Activated T-helper 1 cell treated with anti-CD3 and anti-CD28 coated beads, Interleukin-2, amount 50 U/mL, for 16 hours (primary cell): ENCODE measurements at regions not wholly inside any gene's neighbourhood (a gene's known extent, or its start where the extent isn't known, plus 50 kb on each side); places are given as distances from the start of the nearest gene placed in this dataset.
A peak's percentile ranks its signal among the peaks of the same experiment; 100 is the strongest.

Experiments
- DNase-seq, 2 donors: peaks; one replicate each; pipeline ENCODE4 v3.0.0-alpha.2; 2020; ENCODE audit warnings: low read depth in 1 of 2, low spot score in 1 of 2

DNA sequence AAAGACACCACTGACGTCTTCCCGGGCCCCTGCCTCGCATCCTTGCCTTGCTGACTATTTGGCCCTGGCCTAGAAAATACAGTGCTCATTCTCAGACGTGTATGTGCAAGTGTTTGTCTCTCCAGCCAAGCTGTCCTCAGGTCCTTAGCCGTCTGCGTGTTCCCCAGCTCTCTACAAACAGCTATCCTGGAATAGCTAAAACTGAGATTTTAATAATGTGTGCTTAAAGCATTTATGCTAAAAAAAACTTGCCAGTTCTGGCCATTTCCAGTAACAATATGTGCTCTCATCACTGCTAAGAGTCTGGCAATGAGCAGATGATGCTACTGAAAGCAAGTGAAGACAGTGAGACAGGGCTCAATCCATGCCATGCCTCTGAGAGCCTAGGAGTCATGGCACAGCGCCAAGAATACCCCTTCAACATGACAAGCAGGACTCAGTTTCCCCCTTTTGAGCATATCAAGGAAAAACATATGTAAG lies 55.7 kb downstream of the IRF2BP2 start:
- no peak for DNase-seq

DNA sequence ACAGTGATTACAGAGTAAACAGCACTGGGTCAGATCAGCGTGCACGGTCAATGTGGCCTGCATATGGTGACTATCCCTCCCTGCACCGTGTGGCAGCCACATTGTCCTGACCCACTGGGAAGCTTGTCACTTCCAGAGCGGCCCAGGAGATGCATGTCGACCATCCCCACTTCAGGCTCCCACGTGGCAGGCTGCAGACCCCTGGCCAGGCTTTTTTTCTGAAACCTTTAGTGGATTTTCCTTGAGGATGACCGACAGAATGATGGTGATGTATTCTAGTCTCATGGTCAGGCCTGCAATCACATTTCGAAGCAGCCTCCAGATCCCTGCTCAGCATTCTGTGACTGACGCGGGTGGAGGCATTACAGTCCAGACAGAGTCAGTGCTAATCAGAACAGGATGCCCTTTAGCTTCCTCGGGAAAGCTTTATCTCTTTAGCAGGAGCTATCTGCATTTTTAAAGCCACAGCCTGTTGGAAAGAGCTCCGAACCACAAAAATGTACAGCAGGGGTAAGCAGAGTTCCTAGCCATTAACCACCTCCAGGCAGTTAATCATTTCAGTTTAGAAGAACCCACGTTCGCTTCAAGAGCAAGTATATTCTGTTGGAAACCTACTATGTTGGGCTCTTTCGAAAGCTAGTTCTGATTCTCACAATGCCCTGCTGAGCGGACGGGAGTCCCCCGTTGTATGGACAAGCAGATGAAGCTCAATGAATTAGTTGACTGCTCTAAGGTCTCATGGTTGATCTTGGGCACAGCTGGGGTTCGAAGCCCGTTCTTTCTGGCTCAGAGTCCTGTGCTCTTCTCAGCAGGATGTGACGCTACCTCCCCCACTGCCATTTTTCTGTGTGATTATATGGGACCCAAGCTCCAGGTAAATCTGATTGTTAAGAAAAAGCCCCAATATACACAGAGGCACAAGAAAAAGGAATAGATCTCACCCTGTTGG lies 56.5 kb downstream of the IRF2BP2 start:
- DNase-seq, result no peak

DNA sequence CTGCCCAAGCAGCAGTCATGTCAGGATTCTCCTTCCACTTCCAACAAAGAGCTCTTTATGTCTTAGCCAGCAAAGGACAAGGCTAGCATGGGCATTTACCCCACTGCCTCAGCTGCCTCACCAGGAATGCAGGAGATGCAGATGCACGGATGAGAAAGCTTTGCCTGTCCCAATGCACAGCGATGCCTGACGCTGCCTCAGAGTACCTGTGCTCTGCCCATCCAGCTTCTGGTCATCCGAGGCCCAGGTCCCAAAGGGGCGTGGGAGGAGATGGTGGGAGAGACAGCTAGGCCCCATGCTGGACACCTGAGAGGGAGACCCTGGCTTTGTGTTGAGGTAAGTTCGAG lies 59.0 kb downstream of the IRF2BP2 start:
- DNase-seq, result no peak

DNA sequence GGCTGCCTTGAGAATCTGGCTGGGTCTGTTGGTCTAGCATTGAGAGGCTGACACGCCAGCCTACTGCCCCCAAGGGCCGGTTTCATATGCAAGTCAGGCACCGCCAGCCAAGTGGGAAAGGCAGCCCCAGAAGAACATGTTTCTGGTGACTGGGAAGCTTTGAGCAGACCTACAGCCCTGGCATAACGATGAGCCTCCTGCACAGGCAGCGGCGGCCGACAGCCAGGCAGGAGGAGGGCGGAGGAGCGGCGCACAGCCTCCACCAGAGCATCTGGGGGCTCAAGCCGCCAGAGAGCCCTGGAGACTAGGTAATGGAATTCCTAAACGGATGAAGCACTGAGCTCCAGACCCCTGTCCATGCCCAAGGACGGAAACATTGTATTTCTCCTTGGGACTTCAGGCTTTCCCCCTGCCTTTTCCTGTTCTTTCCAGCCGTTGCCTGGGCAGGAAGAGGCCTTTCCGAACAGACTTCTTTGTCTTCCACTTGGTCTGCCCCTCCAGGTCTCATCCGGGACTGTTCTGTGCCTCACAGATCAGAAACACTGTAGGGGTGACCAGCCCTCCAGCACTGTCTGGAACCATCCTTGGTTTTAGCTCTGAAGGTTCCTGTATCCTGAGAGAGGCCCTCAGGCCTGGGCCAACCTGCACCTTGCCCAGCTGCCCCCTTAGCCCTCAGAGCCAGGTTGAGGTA lies 59.5 kb downstream of the IRF2BP2 start:
- DNase-seq, result no peak

DNA sequence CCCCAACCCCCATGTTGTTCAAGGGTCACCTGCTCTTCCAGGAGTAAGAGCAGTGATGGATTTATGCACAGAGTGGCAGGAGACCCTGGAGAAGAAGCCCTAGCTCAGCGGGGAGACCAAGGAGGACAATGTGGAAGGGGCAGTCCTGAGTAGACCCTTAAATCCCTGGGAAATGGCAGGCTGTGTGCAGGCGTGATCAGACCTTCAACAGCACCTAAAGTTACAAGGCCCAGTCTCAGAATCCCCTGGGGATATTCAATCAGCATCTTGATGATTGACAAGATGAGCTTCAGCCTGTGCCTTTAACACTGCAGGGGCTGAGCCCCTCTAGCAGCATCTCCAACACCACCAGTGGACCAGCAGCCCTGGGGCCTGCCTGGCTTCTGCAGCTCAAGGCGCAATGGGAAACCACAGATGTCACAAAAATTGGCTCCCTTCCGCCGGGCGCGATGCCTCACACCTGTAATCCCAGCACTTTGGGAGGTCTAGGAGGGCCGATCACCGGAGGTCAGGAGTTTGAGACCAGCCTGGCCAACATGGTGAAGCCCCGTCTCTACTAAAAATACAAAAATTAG lies 60.4 kb downstream of the IRF2BP2 start:
- DNase-seq, result no peak

DNA sequence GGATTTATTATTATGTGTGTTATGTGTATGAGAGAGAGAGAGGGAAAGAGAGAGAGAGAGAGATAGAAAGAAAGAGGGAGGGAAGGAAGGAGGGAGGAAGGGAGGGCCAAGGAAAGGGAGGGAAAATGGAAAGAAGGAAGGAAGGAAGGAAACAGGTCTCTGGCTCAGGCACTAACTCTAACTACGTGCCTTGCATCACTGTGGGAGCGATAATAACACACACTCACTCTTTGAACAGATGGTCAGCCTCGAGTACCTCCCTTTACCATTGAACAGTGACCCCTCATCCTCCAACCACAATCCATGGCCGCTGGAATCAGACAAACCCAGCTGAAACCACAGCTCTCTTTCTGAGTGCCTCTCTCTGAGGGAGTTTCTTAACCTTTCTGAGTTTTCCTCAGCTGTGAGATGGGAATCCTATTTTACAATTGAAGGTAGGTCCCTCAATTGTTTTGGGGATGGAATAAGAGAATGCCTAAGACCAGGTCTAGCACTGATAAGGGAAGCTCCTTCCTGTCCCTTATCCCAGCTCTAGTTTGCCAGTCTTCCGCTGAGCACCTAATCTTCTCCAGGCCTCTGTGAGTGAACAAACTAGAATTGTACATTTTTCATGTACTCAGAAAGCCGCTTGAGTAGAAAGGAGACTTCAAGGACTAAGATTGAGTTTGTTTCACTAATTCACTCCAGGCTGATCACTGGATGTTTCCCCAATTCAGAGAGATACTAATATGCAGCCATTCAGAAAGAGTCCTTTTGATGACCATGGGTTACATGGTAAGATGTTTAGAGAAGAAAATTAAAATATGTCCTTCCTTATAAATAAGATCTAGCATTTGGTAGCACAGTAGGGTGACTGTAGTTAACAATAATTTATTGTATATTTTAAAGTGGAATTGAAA lies 62.8 kb downstream of the IRF2BP2 start:
- DNase-seq, result no peak

DNA sequence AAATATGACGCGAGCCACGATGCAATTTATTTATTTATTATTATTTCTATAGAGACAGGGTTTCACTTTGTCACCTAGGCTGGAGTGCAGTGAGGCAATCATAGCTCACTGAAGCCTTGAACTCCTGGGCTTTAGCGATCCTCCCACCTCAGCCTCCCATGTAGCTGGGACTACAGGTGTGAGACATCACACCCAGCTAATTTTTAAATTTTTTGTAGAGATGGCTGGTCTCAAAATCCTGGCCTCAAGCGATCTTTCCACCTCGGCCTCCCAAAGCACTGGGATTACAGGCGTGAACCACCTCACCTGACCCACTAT lies 63.6 kb downstream of the IRF2BP2 start:
- DNase-seq, result no peak

DNA sequence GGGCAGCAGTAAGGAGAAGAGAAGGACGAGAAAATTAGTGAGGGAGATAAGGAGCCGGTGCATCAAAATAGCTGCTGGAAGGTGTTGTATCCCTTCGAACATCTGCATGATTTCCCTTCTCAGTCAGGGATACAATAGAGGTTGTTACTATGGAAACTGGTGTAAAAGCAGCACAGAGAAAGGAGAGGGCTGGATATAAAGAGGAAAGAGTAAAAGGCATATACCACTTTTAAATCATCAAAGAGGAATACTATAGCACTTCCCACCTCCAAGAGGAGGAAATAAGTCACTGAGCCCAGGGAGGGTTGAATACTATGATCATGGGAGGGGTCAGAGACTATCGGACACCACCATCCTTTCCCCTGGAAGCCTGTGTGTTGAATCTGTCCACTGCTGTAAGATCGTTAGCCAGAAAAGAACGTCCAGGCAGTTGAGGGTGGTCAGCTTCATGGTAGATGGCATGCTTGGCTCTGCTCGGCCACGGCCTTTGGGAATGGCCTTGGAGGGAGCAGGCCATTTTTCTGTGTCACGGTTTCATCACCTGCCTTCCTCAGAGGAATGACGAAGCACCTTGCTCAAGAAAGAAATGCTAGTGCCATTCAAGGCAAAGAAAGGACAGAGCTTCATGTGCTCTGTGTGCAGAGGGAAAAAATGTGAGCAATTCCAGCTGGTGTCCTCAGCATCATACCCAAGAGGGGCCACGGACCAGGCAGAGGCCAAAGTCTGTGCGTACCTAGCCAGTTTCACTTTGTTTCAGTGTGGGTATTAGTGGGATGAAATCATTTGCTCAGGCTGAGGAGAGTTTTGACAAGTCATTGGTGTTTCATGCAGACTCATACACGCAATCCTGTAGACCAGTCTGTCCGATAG lies 64.2 kb downstream of the IRF2BP2 start:
- DNase-seq, result no peak

DNA sequence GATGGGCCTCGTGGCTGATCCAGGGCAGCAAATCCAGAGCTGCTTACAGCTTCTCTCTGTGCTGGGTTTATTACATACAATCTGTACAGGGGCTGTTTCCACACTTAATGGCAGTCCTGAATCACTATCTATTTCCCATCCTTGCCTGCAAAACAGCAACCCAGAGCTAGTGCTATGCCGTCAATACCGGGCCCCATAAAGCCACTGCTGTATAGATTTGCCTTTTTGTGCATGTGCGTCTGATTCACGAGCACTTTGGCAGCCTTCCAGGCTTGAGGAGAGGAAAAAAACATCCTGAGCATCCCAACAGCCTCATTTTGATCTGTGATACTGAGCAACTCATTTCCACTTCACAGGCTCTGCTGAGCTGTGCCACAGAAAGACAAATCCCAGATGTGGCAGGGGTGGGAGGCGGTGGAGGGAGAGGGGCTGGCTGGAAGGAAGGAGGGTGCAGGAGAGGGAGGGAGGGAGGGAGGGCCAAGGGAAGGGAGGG lies 65.2 kb upstream of the TARBP1 start:
- DNase-seq, result peak in 1 of 2 donors; percentile 22

DNA sequence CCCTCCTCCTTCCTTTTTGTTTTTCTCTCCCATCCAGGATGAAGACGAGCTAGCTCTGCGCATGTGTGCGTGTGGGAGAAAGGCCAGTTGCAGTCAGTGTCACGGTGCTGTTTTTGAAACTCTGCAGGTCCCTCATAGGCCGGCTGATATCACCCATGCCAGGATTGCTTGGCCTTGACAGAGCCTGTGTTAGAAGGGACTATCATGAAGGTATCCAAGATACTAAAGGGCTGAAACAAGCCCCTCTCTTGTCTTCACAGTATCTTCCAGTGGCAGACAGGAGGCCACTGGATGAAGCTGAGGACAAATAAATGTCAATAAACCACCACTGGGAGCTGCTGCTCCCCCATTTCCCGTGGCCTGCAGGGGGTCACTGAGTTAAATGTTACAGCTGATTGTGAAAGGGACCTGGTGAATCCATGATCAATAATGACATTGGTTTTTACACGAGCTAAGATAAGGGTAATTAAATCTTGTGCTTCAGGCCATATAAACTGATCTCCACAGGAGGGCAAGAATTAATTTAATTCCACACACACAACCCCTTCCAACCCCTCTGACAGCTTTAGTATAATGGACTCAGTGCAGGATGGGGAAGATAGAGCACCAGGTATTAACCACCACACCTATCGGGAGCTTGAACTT lies 64.6 kb upstream of the TARBP1 start:
- no peak for DNase-seq

DNA sequence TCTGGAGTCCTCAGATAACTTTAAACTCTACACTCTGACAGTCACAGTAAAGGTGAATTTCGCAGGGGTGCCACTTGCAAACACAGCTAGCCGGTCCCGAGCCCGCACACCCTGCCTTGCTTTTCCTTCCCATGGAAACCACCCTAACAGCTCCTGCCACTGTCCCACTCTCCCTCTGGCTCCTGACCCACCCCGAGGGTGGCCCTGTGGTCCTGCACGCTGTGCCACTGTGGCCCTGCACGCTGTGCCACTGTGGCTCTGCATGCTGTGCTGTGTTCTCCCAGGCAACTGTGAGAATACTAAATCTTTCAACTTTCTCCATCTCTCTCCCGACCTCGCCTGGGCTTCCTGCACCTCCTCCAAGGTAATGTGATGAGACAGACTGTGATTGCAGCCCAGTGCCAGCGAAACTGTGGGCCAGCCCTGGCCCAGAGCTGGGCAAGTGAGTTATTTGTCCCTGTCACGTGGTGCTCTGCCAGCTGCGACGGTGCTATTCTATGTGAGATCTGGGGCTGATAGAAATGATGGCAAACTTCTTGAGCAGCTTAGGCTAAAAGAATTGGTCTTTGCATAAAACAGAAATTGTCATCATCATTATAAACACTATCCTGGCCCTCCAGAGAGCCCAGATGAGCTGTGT lies 63.4 kb upstream of the TARBP1 start:
- no peak for DNase-seq

DNA sequence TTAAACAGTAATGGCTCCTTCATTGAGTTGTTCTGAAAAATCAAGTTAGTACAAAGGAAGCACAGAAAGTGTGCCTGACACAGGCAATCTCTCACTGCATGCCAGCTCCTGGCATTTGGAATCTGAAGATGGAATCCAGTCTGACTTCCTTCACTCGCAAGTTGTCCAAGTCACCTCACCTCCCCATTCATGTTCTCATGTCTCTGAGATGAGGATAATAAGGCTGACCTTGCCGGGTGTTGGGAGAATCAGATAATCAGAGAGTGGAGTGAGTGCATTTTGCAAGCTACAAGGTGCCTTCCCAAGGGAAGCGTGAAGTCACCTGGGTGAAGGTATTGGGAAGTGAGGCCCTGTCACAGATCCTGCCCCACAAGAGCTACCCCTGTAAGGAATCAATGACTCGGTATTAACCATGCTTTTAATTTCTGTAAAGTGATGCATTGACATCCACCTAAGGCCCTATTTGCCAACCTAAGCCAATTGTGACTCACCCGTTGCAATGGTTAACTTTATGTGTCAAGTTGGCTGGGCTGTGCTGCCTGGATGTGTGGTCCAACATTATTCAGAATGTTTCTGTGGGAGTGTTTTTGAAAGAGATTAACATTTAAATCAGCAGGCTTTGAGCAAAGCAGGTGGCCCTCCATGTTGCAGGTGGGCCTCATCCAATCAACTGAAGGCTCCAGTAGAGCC lies 62.5 kb upstream of the TARBP1 start:
- DNase-seq, result no peak

DNA sequence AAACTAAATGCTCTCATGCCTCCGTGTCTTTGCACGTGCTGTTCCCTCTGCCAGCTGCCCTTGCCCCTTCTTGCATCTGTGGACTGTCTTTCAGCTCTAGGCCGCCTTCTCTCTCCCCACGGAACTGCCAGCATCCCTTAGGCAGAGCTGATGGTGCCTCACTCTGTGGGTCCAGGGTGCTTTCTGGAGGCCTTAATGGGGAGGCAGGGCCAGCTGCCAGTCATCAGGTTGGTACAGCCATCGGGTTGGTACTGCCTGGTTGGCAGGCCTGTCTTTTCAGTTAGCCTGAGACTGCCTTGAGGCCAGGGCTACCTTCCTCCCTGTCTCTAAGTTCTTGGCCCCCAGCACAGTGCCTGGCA lies 61.4 kb upstream of the TARBP1 start:
- no peak for DNase-seq

DNA sequence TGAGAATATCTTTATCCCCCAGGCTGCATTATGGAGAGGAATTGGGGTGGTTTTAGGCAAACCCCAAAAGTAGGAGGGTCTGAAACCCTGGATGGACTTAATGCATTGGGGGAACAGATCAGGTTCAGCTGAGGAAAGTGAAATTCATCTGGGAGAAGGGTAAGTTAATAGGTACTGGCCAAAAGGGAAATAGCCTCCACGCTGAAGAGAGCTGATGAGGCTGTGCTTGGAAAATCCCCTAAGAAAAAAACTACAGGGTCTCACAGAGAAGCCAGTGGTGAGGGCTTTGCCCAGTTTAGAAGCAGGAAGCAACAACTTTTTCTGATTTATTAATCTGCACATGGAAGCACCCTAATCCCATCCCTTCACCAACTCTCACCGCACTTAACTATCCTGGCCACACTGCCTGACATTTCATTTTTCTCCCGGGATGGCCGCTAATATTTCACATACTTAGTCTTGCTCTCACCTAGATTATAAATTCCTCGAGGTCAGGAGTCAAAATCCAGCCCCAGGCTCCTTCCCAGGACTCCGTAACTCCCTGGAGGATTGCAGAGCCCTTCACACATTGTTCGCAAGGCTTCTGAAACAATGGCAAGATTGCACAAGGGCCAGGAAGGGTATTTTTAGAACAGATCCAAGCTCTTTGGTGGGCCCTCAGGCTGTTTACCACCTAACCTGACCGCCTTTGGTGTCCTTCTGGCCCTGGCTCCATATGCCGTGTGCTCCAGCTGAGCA lies 60.9 kb upstream of the TARBP1 start:
- DNase-seq, result no peak

DNA sequence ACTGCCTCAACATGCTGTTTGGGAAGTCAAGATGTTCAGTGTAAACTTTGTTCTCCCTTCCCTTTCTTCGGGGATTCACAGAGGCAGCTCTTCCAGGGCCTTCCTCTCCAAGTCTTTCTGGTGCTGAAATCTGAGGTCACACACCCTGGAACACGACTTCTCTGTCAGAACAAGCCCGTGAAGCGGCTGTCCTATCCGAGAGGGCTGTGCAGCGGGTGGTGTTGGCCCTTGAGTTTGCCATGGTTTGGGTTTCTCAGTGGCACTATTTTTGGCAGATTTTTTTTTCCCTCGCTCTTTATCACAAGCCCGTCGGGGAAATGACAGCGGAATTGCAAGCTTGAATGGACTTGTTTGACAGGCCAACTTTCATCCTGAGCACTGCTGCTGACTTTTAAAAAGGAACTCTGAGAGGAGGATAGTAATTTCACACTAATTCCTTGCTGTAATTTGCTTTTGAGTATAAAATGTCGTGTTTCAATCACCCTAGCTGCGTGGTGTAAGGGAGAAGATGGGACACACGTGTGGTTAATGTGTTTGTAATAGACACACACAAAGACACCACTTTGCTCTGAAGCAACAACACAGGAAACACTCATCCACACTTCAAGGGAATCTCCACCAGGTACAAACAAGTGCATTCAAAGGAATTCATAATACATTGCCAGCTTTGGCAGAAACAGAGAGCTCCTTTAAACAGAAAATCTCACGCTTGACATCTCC lies 60.1 kb upstream of the TARBP1 start:
- DNase-seq, result no peak

DNA sequence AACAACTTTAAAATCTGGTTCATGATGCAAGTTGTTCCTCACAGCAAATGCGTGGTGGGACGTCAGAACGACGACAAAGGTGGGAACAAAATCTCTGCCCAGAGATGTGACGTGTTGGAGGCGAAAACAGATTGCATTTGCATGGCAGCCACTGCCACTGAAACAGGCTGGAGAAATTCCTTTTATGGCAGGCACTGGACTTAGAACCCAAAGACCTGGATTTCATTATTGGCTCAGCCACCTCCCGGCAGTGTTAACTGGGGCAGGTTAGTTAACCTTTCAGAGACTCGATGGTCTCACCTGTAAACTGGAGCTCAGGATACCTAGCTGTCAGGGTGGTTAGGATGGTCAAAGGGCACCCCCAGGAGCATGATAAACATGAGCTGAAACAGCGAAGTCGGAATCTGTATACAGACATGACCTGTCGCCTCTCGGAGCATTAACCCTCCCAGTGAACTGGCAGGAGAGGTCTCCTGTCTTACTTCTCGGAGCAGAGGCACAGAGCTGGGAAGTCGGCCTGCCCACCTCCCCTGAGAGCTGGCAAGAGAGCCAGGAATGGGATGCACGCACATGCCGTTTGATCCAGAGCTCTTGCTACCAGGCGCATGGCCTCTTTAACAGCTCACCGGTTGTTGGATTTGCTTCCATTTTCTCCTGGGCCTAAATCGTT lies 59.2 kb upstream of the TARBP1 start:
- DNase-seq, result no peak

DNA sequence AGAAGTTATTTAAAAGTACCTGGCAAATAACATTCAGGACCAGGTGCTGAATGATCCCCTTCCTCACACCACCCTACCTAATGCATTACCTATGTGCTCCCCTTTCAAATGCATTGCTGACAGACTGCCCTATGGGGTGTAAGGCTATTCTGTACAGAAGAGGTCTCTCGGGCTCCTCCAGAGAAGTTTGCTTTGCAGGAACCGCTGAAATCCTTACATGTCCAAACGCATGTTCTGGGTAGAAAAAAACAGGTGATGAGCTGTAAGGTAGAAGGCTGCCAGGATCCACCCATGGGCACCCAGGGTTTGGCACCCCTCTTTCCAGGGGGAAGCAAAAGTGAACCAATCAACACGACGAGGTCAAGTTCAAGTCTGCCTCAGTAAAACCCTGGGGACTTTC lies 58.3 kb upstream of the TARBP1 start:
- DNase-seq, result no peak
